H9 (cell line): ENCODE measurements at regions not wholly inside any gene's neighbourhood (a gene's known extent, or its start where the extent isn't known, plus 50 kb on each side); places are given as distances from the start of the nearest gene placed in this dataset.

ENCODE experiments used
- DNase-seq: peaks from one replicate; pipeline ENCODE4 v3.0.0-alpha.2; 2017
- H2AFZ ChIP-seq: one replicate; pipeline ENCODE4 v1.6.1; 2013; ENCODE audit warnings: mild to moderate bottlenecking, low read length, control low read depth, moderate library complexity
- H2AK5ac ChIP-seq: 2 replicates; pipeline ENCODE4 v1.6.1; 2013; ENCODE audit warnings: low read length, control low read depth, mixed read lengths; ENCODE audit not compliant: insufficient read length
- H2BK120ac ChIP-seq: one replicate; pipeline ENCODE4 v1.6.1; 2013; ENCODE audit warnings: low read depth, mild to moderate bottlenecking, low read length, control low read depth, inconsistent platforms; ENCODE audit not compliant: poor library complexity, severe bottlenecking
- H2BK12ac ChIP-seq: 2 replicates; pipeline ENCODE4 v1.6.1; 2013; ENCODE audit warnings: low read length, control low read depth, mixed read lengths, low read depth; ENCODE audit not compliant: insufficient read length
- H2BK15ac ChIP-seq: 2 replicates; pipeline ENCODE4 v1.6.1; 2013; ENCODE audit warnings: low read depth, low read length, control low read depth
- H2BK20ac ChIP-seq: one replicate; pipeline ENCODE4 v1.6.1; 2013; ENCODE audit warnings: low read depth, mild to moderate bottlenecking, low read length, control low read depth, inconsistent platforms; ENCODE audit not compliant: poor library complexity, severe bottlenecking
- H2BK5ac ChIP-seq: 2 replicates; pipeline ENCODE4 v1.6.1; 2013; ENCODE audit warnings: low read length, control low read depth, mixed read lengths; ENCODE audit not compliant: insufficient read length
- H3K14ac ChIP-seq: 2 replicates; pipeline ENCODE4 v1.6.1; 2013; ENCODE audit warnings: low read length, control low read depth; ENCODE audit not compliant: insufficient read depth
- H3K18ac ChIP-seq: 2 replicates; pipeline ENCODE4 v1.6.1; 2013; ENCODE audit warnings: low read depth, mild to moderate bottlenecking, mixed read lengths, low read length, control low read depth; ENCODE audit not compliant: insufficient read length
- H3K23ac ChIP-seq: 2 replicates; pipeline ENCODE4 v1.6.1; 2013; ENCODE audit warnings: low read length, control low read depth, mixed read lengths, low read depth; ENCODE audit not compliant: insufficient read length
- H3K23me2 ChIP-seq: 2 replicates; pipeline ENCODE4 v1.6.1; 2013; ENCODE audit warnings: low read depth, mild to moderate bottlenecking, mixed read lengths, low read length, control low read depth; ENCODE audit not compliant: insufficient read length, poor library complexity, severe bottlenecking
- H3K27ac ChIP-seq: 2 replicates; pipeline ENCODE4 v1.5.1; 2013; ENCODE audit warnings: low read length, control low read depth, mixed read lengths, low read depth; ENCODE audit not compliant: insufficient read length
- H3K27me3 ChIP-seq: 2 replicates; pipeline ENCODE4 v1.6.1; 2013; ENCODE audit warnings: low read length, control low read depth, inconsistent platforms; ENCODE audit not compliant: insufficient read depth
- H3K4ac ChIP-seq: 2 replicates; pipeline ENCODE4 v1.6.1; 2013; ENCODE audit warnings: low read depth, mild to moderate bottlenecking, control low read depth, inconsistent platforms, low read length, moderate library complexity
- H3K4me1 ChIP-seq: 2 replicates; pipeline ENCODE4 v1.6.1; 2013; ENCODE audit warnings: low read length, control low read depth, inconsistent platforms; ENCODE audit not compliant: insufficient read depth
- H3K4me2 ChIP-seq: 2 replicates; pipeline ENCODE4 v1.6.1; 2013; ENCODE audit warnings: low read length, control low read depth, mixed read lengths; ENCODE audit not compliant: insufficient read length, insufficient read depth
- H3K56ac ChIP-seq: 2 replicates; pipeline ENCODE4 v1.6.1; 2013; ENCODE audit warnings: low read depth, mild to moderate bottlenecking, mixed read lengths, low read length, control low read depth; ENCODE audit not compliant: insufficient read length
- H3K79me1 ChIP-seq: 2 replicates; pipeline ENCODE4 v1.6.1; 2013; ENCODE audit warnings: low read depth, mild to moderate bottlenecking, moderate library complexity, low read length, control low read depth, inconsistent platforms; ENCODE audit not compliant: insufficient read depth, poor library complexity, severe bottlenecking
- H3K79me2 ChIP-seq: 2 replicates; pipeline ENCODE4 v1.6.1; 2013; ENCODE audit warnings: low read length, control low read depth, inconsistent platforms; ENCODE audit not compliant: insufficient read depth
- H3K9ac ChIP-seq: 2 replicates; pipeline ENCODE4 v1.6.1; 2013; ENCODE audit warnings: low read length, control low read depth, mixed read lengths; ENCODE audit not compliant: insufficient read length; ENCODE audit errors: extremely low read depth
- H3K9me3 ChIP-seq: one replicate; pipeline ENCODE4 v1.6.1; 2013; ENCODE audit warnings: low read depth, low read length, inconsistent platforms; ENCODE audit not compliant: control insufficient read depth
- H3T11ph ChIP-seq: one replicate; pipeline ENCODE4 v1.6.1; 2013; ENCODE audit warnings: mild to moderate bottlenecking, low read length, control low read depth, inconsistent platforms
- H4K20me1 ChIP-seq: one replicate; pipeline ENCODE4 v1.6.1; 2013; ENCODE audit not compliant: control insufficient read depth, insufficient read length, insufficient read depth
- H4K5ac ChIP-seq: 2 replicates; pipeline ENCODE4 v1.6.1; 2013; ENCODE audit warnings: low read depth, mild to moderate bottlenecking, mixed read lengths, low read length, control low read depth; ENCODE audit not compliant: insufficient read length
- H4K8ac ChIP-seq: replicated peaks from 2 replicates; pipeline ENCODE4 v1.6.1; 2013; ENCODE audit warnings: low read length, control low read depth, mixed read lengths, low read depth; ENCODE audit not compliant: insufficient read length
- H4K91ac ChIP-seq: 2 replicates; pipeline ENCODE4 v1.6.1; 2013; ENCODE audit warnings: low read depth, mild to moderate bottlenecking, moderate library complexity, mixed read lengths, low read length, control low read depth; ENCODE audit not compliant: insufficient read length
- H3K27ac Mint-ChIP-seq, 3 experiments: 2 replicates in 2 of 3; 3 replicates in 1 of 3; pipeline ENCODE4 v1.8.0; 2020 to 2021; ENCODE audit warnings: mixed read lengths in 3 of 3, mild to moderate bottlenecking in 1 of 3, moderate library complexity in 1 of 3
- H3K27me3 Mint-ChIP-seq: 2 replicates; pipeline ENCODE4 v1.8.0; 2021; ENCODE audit warnings: low read depth, mild to moderate bottlenecking, moderate library complexity, mixed read lengths
- H3K36me3 Mint-ChIP-seq, 3 experiments: 2 replicates in 2 of 3; 3 replicates in 1 of 3; pipeline ENCODE4 v1.8.0; 2020 to 2021; ENCODE audit warnings: low read depth in 3 of 3, mixed read lengths in 3 of 3; ENCODE audit not compliant: insufficient read depth in 1 of 3
- H3K4me1 Mint-ChIP-seq, 2 experiments: 2 replicates each; pipeline ENCODE4 v1.8.0; 2020; ENCODE audit warnings: mixed read lengths in 2 of 2
- H3K4me3 Mint-ChIP-seq, 2 experiments: 2 replicates in 1 of 2; 3 replicates in 1 of 2; pipeline ENCODE4 v1.8.0; 2020 to 2021; ENCODE audit warnings: mild to moderate bottlenecking in 2 of 2, mixed read lengths in 2 of 2, moderate library complexity in 1 of 2
- H3K9me3 Mint-ChIP-seq, 2 experiments: 2 replicates in 1 of 2; 3 replicates in 1 of 2; pipeline ENCODE4 v1.8.0; 2020; ENCODE audit warnings: mild to moderate bottlenecking in 2 of 2, mixed read lengths in 2 of 2, moderate library complexity in 1 of 2
- WGBS: extraction: QIAGEN DNeasy Blood & Tissue Kit; methylation state at CpG from one replicate; pipeline ENCODE4 v1.1.7; 2013; ENCODE audit warnings: missing lambda C conversion rate, low lambda C conversion rate, mixed read lengths; ENCODE audit not compliant: insufficient read length; ENCODE audit errors: extremely low coverage; 5-methylcytosine and 5-hydroxymethylcytosine counted together
- TF ChIP-seq, protein P1 (sequence below): fragments of 200-600 bp; sonication (generic); conservative IDR thresholded peaks from 3 replicates; pipeline ENCODE4 v1.8.0; 2021; ENCODE audit warnings: antibody characterized with exemption, mild to moderate bottlenecking

DNA sequence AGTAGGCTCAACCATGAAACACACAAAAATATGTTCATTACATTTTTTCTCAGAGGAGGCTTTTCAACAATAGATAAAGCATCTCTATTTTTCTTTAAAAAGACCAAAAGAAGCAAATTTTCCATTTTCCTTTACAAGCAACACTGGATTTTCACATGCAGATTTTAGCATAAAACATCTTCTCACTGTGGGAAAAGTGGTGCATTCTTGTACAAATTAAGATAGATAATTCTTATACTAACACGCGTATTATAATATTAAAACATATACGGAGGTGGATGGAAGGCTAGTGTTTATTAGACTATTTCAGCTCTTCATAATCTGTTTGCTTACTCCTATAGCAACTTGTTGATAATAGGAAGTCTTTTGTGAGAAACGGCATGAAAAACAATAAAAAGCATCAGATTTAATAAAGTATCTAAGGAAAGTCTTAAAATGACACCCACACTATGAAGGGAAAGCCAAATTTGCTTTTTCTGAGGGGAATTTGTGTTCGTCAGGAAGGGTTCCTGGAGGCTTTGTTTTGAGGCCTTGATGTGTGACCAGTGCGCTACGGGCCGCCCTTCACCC is 529.6 kb downstream of the SOX2 start:
- H3K27me3 Mint-ChIP-seq: no peaks in the 10 kb centered on the region; the same call in 1 of the 2 replicates

More for the DNA sequence above, 529.6 kb downstream of the SOX2 start:
- H2BK15ac ChIP-seq: no peak overlapping the region
- H3T11ph ChIP-seq: no peak overlapping the region
- H2AK5ac ChIP-seq: no peak overlapping the region
- no peak overlapping the region for H2AFZ ChIP-seq
- no peak overlapping the region for H2BK5ac ChIP-seq
- H4K20me1 ChIP-seq: no peaks in the 10 kb centered on the region
- no peak overlapping the region for H3K18ac ChIP-seq
- no peaks in the 10 kb centered on the region; a peak in 1 of 5 replicates for H3K9me3 Mint-ChIP-seq
- no peaks in the 10 kb centered on the region for H3K27me3 ChIP-seq
- H3K4me2 ChIP-seq: no peak overlapping the region
- no peak overlapping the region for H2BK120ac ChIP-seq
- H3K9ac ChIP-seq: no peak overlapping the region
- no peaks in the 10 kb centered on the region for H3K9me3 ChIP-seq
- H3K36me3 Mint-ChIP-seq: no peaks in the 10 kb centered on the region; a peak in 2 of 7 replicates
- no peak overlapping the region for H2BK20ac ChIP-seq
- no peaks in the 10 kb centered on the region for H3K79me1 ChIP-seq
- H3K4me3 Mint-ChIP-seq: no peak overlapping the region
- H4K8ac ChIP-seq: no peak overlapping the region
- H3K56ac ChIP-seq: no peak overlapping the region
- H3K27ac ChIP-seq: no peak overlapping the region
- peaks cover 6% of the 10 kb centered on the region; the same call in 1 of the 2 replicates for H3K4me1 ChIP-seq
- H4K5ac ChIP-seq: no peak overlapping the region
- no CpG with 5 or more reads among the region's 8 CpGs for WGBS
- H3K4me1 Mint-ChIP-seq: peaks cover 19 to 26% of the 10 kb centered on the region in 2 experiments
- no peak overlapping the region for H4K91ac ChIP-seq
- no peak for DNase-seq
- H3K79me2 ChIP-seq: no peaks in the 10 kb centered on the region
- H3K4ac ChIP-seq: no peak overlapping the region
- no peak overlapping the region for H3K23ac ChIP-seq
- TF ChIP-seq, protein P1, sequence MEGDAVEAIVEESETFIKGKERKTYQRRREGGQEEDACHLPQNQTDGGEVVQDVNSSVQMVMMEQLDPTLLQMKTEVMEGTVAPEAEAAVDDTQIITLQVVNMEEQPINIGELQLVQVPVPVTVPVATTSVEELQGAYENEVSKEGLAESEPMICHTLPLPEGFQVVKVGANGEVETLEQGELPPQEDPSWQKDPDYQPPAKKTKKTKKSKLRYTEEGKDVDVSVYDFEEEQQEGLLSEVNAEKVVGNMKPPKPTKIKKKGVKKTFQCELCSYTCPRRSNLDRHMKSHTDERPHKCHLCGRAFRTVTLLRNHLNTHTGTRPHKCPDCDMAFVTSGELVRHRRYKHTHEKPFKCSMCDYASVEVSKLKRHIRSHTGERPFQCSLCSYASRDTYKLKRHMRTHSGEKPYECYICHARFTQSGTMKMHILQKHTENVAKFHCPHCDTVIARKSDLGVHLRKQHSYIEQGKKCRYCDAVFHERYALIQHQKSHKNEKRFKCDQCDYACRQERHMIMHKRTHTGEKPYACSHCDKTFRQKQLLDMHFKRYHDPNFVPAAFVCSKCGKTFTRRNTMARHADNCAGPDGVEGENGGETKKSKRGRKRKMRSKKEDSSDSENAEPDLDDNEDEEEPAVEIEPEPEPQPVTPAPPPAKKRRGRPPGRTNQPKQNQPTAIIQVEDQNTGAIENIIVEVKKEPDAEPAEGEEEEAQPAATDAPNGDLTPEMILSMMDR: no peak
- no peak overlapping the region for H3K27ac Mint-ChIP-seq
- no peak overlapping the region for H3K14ac ChIP-seq
- H3K23me2 ChIP-seq: no peaks in the 10 kb centered on the region
- H2BK12ac ChIP-seq: no peak overlapping the region
